K562 (cell line): ENCODE measurements at regions not wholly inside any gene's neighbourhood (a gene's known extent, or its start where the extent isn't known, plus 50 kb on each side); places are given as distances from the start of the nearest gene placed in this dataset.

Experiments used
- ATAC-seq: fragments of 200-7000 bp; cut with Tn5 transposase; 3 replicates; pipeline ENCODE4 v1.9.1; 2020; ENCODE audit warnings: moderate library complexity
- BruUV-seq: library from RNA; stranded (reverse); fragments of 400-500 nt; replicated peaks from 2 replicates; lab custom pipeline; 2021; lab: Mats Ljungman, UMichigan
- CTCF ChIA-PET: fragments of 300-600 bp; formaldehyde crosslinking; extraction: SDS; loops from one replicate; lab custom pipeline; 2021; ENCODE audit warnings: low intra/inter-chr PET ratio; lab: Yijun Ruan, JAX
- POLR2A ChIA-PET: fragments of 300-600, 350-650 bp; sonication (Branson Sonifier 250); formaldehyde crosslinking; extraction: SDS; loops from one replicate; lab custom pipeline; 2021; ENCODE audit warnings: antibody characterized with exemption, inconsistent platforms; lab: Yijun Ruan, JAX
- DNase-seq, 4 experiments: peaks; one replicate each; pipeline versions ENCODE4 v3.0.0 to v3.0.0-alpha.2; 2011 to 2018; ENCODE audit warnings: low spot score in 3 of 4, mixed read lengths in 3 of 4; ENCODE audit errors: extremely low read depth in 1 of 4
- FAIRE-seq: peaks from 2 replicates; lab custom pipeline; 2011; peaks lifted over from hg19 to GRCh38; lab: Jason Lieb, UNC
- H2AFZ ChIP-seq: 2 replicates; pipeline ENCODE4 v1.6.0; 2011; ENCODE audit warnings: low read depth, low read length, control low read depth, inconsistent platforms
- H3K27ac ChIP-seq: fragments of 200-600 bp; 3 replicates; pipeline ENCODE4 v1.8.0; 2011; ENCODE audit warnings: low read depth, mild to moderate bottlenecking, control low read depth, inconsistent platforms, low read length, moderate library complexity, mixed read lengths; ENCODE audit errors: extremely low read depth
- H3K27me3 ChIP-seq, 2 experiments: fragments of 300-600 bp in 1 of 2; 2 replicates in 1 of 2; 3 replicates in 1 of 2; pipeline versions ENCODE4 v1.6.0 to v1.8.0; 2011; ENCODE audit warnings: inconsistent platforms in 2 of 2, low read length in 2 of 2, mild to moderate bottlenecking in 1 of 2, mixed read lengths in 1 of 2, moderate library complexity in 1 of 2; ENCODE audit not compliant: control insufficient read depth in 2 of 2, insufficient read depth in 2 of 2
- H3K36me3 ChIP-seq: fragments of 300-600 bp; 3 replicates; pipeline ENCODE4 v1.8.0; 2011; ENCODE audit warnings: mild to moderate bottlenecking, low read length, inconsistent platforms; ENCODE audit not compliant: control insufficient read depth, insufficient read depth
- H3K4me1 ChIP-seq, 2 experiments: fragments of 200-600 bp in 1 of 2; replicated peaks in 1 of 2; 2 replicates in 1 of 2; 3 replicates in 1 of 2; pipeline versions ENCODE4 v1.5.1 to v1.8.0; 2011; ENCODE audit warnings: inconsistent platforms in 2 of 2, low read length in 2 of 2, mild to moderate bottlenecking in 1 of 2, mixed read lengths in 1 of 2, moderate library complexity in 1 of 2; ENCODE audit not compliant: control insufficient read depth in 2 of 2, insufficient read depth in 2 of 2
- H3K4me2 ChIP-seq: 2 replicates; pipeline ENCODE4 v1.6.1; 2011; ENCODE audit warnings: low read length, control low read depth, inconsistent platforms, mixed read lengths; ENCODE audit not compliant: insufficient read depth
- H3K4me3 ChIP-seq: fragments of 200-600 bp; sonication (generic), shearing (Covaris generic); 2 replicates; pipeline ENCODE4 v1.5.1; 2016; ENCODE audit warnings: control low read depth, inconsistent platforms
- H3K79me2 ChIP-seq: fragments of 200-600 bp; 3 replicates; pipeline ENCODE4 v1.8.0; 2011; ENCODE audit warnings: low read length, inconsistent platforms; ENCODE audit not compliant: control insufficient read depth, insufficient read depth
- H3K9ac ChIP-seq, 2 experiments: 2 replicates each; pipeline versions ENCODE4 v1.6.0 to v1.6.1; 2011; ENCODE audit warnings: low read depth in 2 of 2, low read length in 2 of 2, control low read depth in 1 of 2, inconsistent platforms in 1 of 2, mild to moderate bottlenecking in 1 of 2, mixed read lengths in 1 of 2; ENCODE audit not compliant: insufficient read depth in 1 of 2
- H3K9me1 ChIP-seq: one replicate; pipeline ENCODE4 v1.6.0; 2011; ENCODE audit warnings: inconsistent platforms, mild to moderate bottlenecking, low read length, moderate library complexity; ENCODE audit not compliant: control insufficient read depth, insufficient read depth
- H3K9me3 ChIP-seq: replicated peaks from 2 replicates; pipeline ENCODE4 v1.5.1; 2011; ENCODE audit warnings: low read depth, low read length, inconsistent platforms; ENCODE audit not compliant: control insufficient read depth, insufficient read depth
- H4K20me1 ChIP-seq: replicated peaks from 2 replicates; pipeline ENCODE4 v1.6.1; 2011; ENCODE audit warnings: low read length, inconsistent platforms, mixed read lengths; ENCODE audit not compliant: control insufficient read depth, insufficient read depth
- BCOR ChIP-seq: fragments of 450-650 bp; IDR thresholded peaks from 2 replicates; pipeline ENCODE4 v1.6.1; 2016
- CREB3 ChIP-seq: fragments of 450-650 bp; conservative IDR thresholded peaks from 2 replicates; pipeline ENCODE4 v1.6.1; 2016; ENCODE audit warnings: missing genetic modification characterization, low read depth, mild to moderate bottlenecking, missing compliant biosample characterization, moderate library complexity
- GATAD2B ChIP-seq: fragments of 450-650 bp; IDR thresholded peaks from 2 replicates; pipeline ENCODE4 v1.6.1; 2017; ENCODE audit warnings: mild to moderate bottlenecking, borderline replicate concordance
- HNRNPUL1 ChIP-seq: fragments of 200-400 bp; formaldehyde crosslinking; IDR thresholded peaks from 2 replicates; pipeline ENCODE4 v1.6.1; 2017; ENCODE audit warnings: low read length
- MYNN ChIP-seq, 2 experiments: sonication (generic); formaldehyde crosslinking in 1 of 2; IDR thresholded peaks; 2 replicates each; pipeline versions ENCODE4 v1.5.0 to v1.6.1; 2016 to 2020; ENCODE audit warnings: antibody characterized with exemption in 1 of 2, missing genetic modification reagents in 1 of 2
- RBM14 ChIP-seq: fragments of 200-400 bp; formaldehyde crosslinking; IDR thresholded peaks from 2 replicates; pipeline ENCODE4 v1.6.1; 2018; ENCODE audit warnings: low read depth, mild to moderate bottlenecking, low read length, moderate library complexity, borderline replicate concordance; ENCODE audit not compliant: insufficient read depth
- SIN3B ChIP-seq: fragments of 450-650 bp; IDR thresholded peaks from 2 replicates; pipeline ENCODE4 v1.6.1; 2017; ENCODE audit warnings: low read depth, mild to moderate bottlenecking, moderate library complexity
- SLC30A9 ChIP-seq: fragments of 250-450 bp; sonication (Bioruptor Pico); IDR thresholded peaks from 2 replicates; pipeline ENCODE4 v1.8.0; 2022; ENCODE audit warnings: mild to moderate bottlenecking, moderate library complexity
- TOE1 ChIP-seq, 2 experiments: fragments of 450-650 bp in 1 of 2; sonication (generic) in 1 of 2; formaldehyde crosslinking in 1 of 2; IDR thresholded peaks; 2 replicates each; pipeline versions ENCODE4 v1.7.1 to v1.8.0; 2016 to 2022; ENCODE audit warnings: borderline replicate concordance in 2 of 2, mild to moderate bottlenecking in 2 of 2, antibody characterized with exemption in 1 of 2, inconsistent platforms in 1 of 2, low read depth in 1 of 2, missing genetic modification reagents in 1 of 2, moderate library complexity in 1 of 2
- WHSC1 ChIP-seq: IDR thresholded peaks from one replicate; pipeline ENCODE4 v1.6.1; 2012; ENCODE audit warnings: low read length, control low read depth, inconsistent platforms
- ZNF347 ChIP-seq: fragments of 450-650 bp; formaldehyde crosslinking; IDR thresholded peaks from 2 replicates; pipeline ENCODE4 v1.4.0; 2020; ENCODE audit warnings: low read depth, mild to moderate bottlenecking, moderate library complexity
- WGBS: fragments of 100-300 bp; shearing (Covaris generic); methylation state at CpG from one replicate; pipeline ENCODE4 v1.1.6; 2016; ENCODE audit warnings: low coverage, mixed read lengths; ENCODE audit not compliant: insufficient coverage; ENCODE audit errors: missing lambda C conversion rate; 5-methylcytosine and 5-hydroxymethylcytosine counted together
- in situ Hi-C: fragments of 300-500 bp; cut with MboI; formaldehyde crosslinking; loops from 4 replicates; pipeline ENCODE4 v1.15.0; 2018; ENCODE audit warnings: inconsistent platforms, mixed read lengths
- intact Hi-C: fragments of 100-400 bp; cut with micrococcal nuclease; formaldehyde crosslinking; loops from 2 replicates; pipeline ENCODE4 v1.14.2; 2022
- TF ChIP-seq, protein P1 (sequence below), 2 experiments: fragments of 450-650 bp in 1 of 2; sonication (generic) in 1 of 2; formaldehyde crosslinking in 1 of 2; IDR thresholded peaks; 2 replicates each; pipeline versions ENCODE4 v1.7.1 to v1.9.0; 2016 to 2022; ENCODE audit warnings: inconsistent platforms in 1 of 2, mild to moderate bottlenecking in 1 of 2, missing genetic modification reagents in 1 of 2

- Histone ChIP-seq H3K4me3 (no peak overlapping the region), H3K4me1 (no peaks in the 10 kb centered on the region), H2AFZ (no peak overlapping the region), H4K20me1 (no peaks in the 10 kb centered on the region), H3K36me3 (no peaks in the 10 kb centered on the region), H3K9me1 (no peaks in the 10 kb centered on the region), H3K9ac (no peak overlapping the region), H3K27ac (no peak overlapping the region), H3K27me3 (no peaks in the 10 kb centered on the region), H3K9me3 (no peaks in the 10 kb centered on the region; the same call in none of the 2 replicates), H3K4me2 (no peak overlapping the region), H3K79me2 (no peaks in the 10 kb centered on the region)
- ChIA-PET POLR2A (no interaction called here), CTCF (no interaction called here)
- FAIRE-seq (no peak), DNase-seq (no peak), ATAC-seq (no peak)
- in situ Hi-C loops: no loop called here
- BruUV-seq: no TSS peak
- no peak for TF ChIP-seq SIN3B
- no peak for TF ChIP-seq HNRNPUL1
- no peak for TF ChIP-seq GATAD2B
- TF ChIP-seq, protein P1, sequence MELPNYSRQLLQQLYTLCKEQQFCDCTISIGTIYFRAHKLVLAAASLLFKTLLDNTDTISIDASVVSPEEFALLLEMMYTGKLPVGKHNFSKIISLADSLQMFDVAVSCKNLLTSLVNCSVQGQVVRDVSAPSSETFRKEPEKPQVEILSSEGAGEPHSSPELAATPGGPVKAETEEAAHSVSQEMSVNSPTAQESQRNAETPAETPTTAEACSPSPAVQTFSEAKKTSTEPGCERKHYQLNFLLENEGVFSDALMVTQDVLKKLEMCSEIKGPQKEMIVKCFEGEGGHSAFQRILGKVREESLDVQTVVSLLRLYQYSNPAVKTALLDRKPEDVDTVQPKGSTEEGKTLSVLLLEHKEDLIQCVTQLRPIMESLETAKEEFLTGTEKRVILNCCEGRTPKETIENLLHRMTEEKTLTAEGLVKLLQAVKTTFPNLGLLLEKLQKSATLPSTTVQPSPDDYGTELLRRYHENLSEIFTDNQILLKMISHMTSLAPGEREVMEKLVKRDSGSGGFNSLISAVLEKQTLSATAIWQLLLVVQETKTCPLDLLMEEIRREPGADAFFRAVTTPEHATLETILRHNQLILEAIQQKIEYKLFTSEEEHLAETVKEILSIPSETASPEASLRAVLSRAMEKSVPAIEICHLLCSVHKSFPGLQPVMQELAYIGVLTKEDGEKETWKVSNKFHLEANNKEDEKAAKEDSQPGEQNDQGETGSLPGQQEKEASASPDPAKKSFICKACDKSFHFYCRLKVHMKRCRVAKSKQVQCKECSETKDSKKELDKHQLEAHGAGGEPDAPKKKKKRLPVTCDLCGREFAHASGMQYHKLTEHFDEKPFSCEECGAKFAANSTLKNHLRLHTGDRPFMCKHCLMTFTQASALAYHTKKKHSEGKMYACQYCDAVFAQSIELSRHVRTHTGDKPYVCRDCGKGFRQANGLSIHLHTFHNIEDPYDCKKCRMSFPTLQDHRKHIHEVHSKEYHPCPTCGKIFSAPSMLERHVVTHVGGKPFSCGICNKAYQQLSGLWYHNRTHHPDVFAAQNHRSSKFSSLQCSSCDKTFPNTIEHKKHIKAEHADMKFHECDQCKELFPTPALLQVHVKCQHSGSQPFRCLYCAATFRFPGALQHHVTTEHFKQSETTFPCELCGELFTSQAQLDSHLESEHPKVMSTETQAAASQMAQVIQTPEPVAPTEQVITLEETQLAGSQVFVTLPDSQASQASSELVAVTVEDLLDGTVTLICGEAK (IDR thresholded peaks at IDR 0.05): no peak
- TF ChIP-seq, protein P1 (CRISPR knock-in tag; IDR thresholded peaks at IDR 0.05): no peak
- TF ChIP-seq TOE1 (IDR thresholded peaks at IDR 0.05; ENCODE audit: borderline replicate concordance): no peak
- TF ChIP-seq TOE1 (CRISPR knock-in tag; IDR thresholded peaks at IDR 0.05; ENCODE audit: borderline replicate concordance, low read depth): no peak
- no peak for TF ChIP-seq MYNN (IDR thresholded peaks at IDR 0.05)
- TF ChIP-seq MYNN (CRISPR knock-in tag; IDR thresholded peaks at IDR 0.05): no peak
- TF ChIP-seq SLC30A9 (CRISPR knock-in tag): no peak
- no peak for TF ChIP-seq ZNF347 (CRISPR knock-in tag)
- no peak for TF ChIP-seq WHSC1
- no peak for TF ChIP-seq CREB3 (tag)
- TF ChIP-seq BCOR: no peak
- no peak for TF ChIP-seq RBM14
- intact Hi-C loops: no loop called here
- 0% methylated on average over 1 of the region's 1 CpG for WGBS
Measured at GRCh38 chr6:9878535-9878934, 536.3 kb downstream of the TFAP2A start.
